Stomach (tissue), 8 donors: ENCODE measurements at regions not wholly inside any gene's neighbourhood (a gene's known extent, or its start where the extent isn't known, plus 50 kb on each side); places are given as distances from the start of the nearest gene placed in this dataset.

Source experiments
- DNase-seq, 2 donors: peaks; one replicate each; pipeline versions ENCODE4 v3.0.0 to v3.0.0-alpha.2; 2013 to 2019
- H3K27ac ChIP-seq, 5 donors: fragments of 200-600 bp in 4 of 5; sonication (generic) in 4 of 5; one replicate each; pipeline ENCODE4 v1.5.1; 2013 to 2019; ENCODE audit warnings: mild to moderate bottlenecking in 1 of 5, moderate library complexity in 1 of 5
- H3K27me3 ChIP-seq, 3 donors: fragments of 200-600 bp; sonication (generic); one replicate each; pipeline ENCODE4 v1.5.1; 2017 to 2019; ENCODE audit warnings: mixed run types in 1 of 3
- H3K36me3 ChIP-seq, 4 donors: fragments of 200-600 bp; sonication (generic); 1 replicate in 3 of 4; 2 replicates in 1 of 4; pipeline ENCODE4 v1.5.1; 2016 to 2019
- H3K4me1 ChIP-seq, 4 donors: fragments of 200-600 bp; sonication (generic); one replicate each; pipeline ENCODE4 v1.5.1; 2016 to 2019
- H3K4me3 ChIP-seq, 4 donors: fragments of 200-600 bp; sonication (generic) in 3 of 4; one replicate each; pipeline ENCODE4 v1.5.1; 2016 to 2019; ENCODE audit warnings: mild to moderate bottlenecking in 1 of 4
- H3K9me3 ChIP-seq, 4 donors: fragments of 200-600 bp; sonication (generic); one replicate each; pipeline ENCODE4 v1.5.1; 2016 to 2019
- EP300 ChIP-seq: sonication (generic); formaldehyde crosslinking; IDR thresholded peaks from one replicate; pipeline ENCODE4 v1.6.1; 2017; ENCODE audit warnings: antibody characterized with exemption
- POLR2A ChIP-seq, 4 donors: fragments of 450-650 bp; IDR thresholded peaks; one replicate each; pipeline ENCODE4 v1.6.1; 2016; ENCODE audit warnings: antibody characterized with exemption in 4 of 4, control low read depth in 2 of 4, mild to moderate bottlenecking in 1 of 4, moderate library complexity in 1 of 4
- POLR2AphosphoS5 ChIP-seq, 3 donors: sonication (generic); formaldehyde crosslinking; IDR thresholded peaks; one replicate each; pipeline ENCODE4 v1.6.1; 2016; ENCODE audit warnings: antibody characterized with exemption in 3 of 3
- WGBS, 5 donors: extraction: QIAGEN DNeasy Blood & Tissue Kit in 3 of 5; methylation state at CpG; one replicate each; pipeline versions ENCODE4 v1.1.5 to v1.1.7; 2013 to 2018; 5-methylcytosine and 5-hydroxymethylcytosine counted together
- intact Hi-C: fragments of 100-400 bp; cut with DNase I; formaldehyde crosslinking; loops from one replicate; pipeline ENCODE4 v1.15.1; 2023; ENCODE audit warnings: low total_unique reads
- TF ChIP-seq, protein P1 (sequence below), 7 experiments: fragments of 450-650 bp in 4 of 7; fragments of 200-600 bp in 3 of 7; sonication (generic) in 3 of 7; IDR thresholded peaks; one replicate each; pipeline ENCODE4 v1.5.1; 2016 to 2019; ENCODE audit warnings: antibody characterized with exemption in 7 of 7, control low read depth in 2 of 7, mild to moderate bottlenecking in 1 of 7
- donor health status: healthy with polysubstance abuse.
- donor health status: Bipolar disorder and iron deficiency.
- donor health status: healthy.

DNA sequence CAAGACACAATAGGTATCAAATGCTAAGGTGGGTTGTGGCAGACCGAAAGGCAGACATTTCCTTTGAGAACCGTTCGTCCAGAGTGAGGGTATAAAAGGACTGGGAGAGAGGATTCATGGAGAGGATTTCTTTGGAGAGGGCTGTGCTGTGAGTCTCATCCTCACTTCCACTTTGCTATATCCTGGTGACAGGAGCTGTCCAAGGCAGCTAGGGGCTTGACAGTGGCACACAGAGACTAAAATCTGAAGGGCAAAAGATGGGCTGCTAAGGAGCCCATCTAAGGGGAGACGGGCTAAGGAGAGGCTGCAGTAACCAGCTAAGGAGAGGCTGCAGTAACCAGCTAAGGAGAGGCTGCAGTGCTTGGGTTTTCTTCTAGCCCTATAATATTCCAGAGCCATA lies 214.0 kb upstream of the ADRA1B start:
- no peaks in the 10 kb centered on the region for H3K9me3 ChIP-seq
- no peaks in the 10 kb centered on the region for H3K36me3 ChIP-seq
- no peak overlapping the region for H3K4me3 ChIP-seq
- 70 to 85% (median 82%) methylated on average over 4 of the region's 4 CpGs for WGBS, 5 donors
- no peak overlapping the region for H3K27ac ChIP-seq
- no peaks in the 10 kb centered on the region for H3K27me3 ChIP-seq
- TF ChIP-seq POLR2AphosphoS5 (IDR thresholded peaks at IDR 0.05) (no peak), EP300 (no peak), POLR2A (IDR thresholded peaks at IDR 0.05) (no peak)
- TF ChIP-seq, protein P1, sequence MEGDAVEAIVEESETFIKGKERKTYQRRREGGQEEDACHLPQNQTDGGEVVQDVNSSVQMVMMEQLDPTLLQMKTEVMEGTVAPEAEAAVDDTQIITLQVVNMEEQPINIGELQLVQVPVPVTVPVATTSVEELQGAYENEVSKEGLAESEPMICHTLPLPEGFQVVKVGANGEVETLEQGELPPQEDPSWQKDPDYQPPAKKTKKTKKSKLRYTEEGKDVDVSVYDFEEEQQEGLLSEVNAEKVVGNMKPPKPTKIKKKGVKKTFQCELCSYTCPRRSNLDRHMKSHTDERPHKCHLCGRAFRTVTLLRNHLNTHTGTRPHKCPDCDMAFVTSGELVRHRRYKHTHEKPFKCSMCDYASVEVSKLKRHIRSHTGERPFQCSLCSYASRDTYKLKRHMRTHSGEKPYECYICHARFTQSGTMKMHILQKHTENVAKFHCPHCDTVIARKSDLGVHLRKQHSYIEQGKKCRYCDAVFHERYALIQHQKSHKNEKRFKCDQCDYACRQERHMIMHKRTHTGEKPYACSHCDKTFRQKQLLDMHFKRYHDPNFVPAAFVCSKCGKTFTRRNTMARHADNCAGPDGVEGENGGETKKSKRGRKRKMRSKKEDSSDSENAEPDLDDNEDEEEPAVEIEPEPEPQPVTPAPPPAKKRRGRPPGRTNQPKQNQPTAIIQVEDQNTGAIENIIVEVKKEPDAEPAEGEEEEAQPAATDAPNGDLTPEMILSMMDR (IDR thresholded peaks at IDR 0.05): no peak
- DNase-seq: no peak
- intact Hi-C loops: no loop called here
- H3K4me1 ChIP-seq: no peaks in the 10 kb centered on the region

DNA sequence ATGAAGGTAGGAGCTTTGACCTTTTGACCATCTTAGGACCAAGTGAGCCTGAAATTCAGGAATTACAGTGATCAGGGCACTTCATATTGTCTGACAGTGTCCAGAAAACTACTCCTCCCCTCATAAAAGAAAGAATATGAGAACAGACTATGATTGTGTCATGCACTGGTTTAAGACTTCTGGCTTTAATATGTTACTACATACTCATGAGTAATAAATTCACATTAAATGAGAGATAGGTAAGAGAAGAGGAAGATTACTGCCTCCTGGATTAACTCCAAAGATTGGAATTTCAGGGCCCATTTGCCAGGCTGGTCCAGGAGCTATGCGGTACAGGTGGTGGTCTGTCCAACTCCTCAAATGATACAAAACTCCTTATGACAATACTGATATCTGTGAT lies 213.5 kb upstream of the ADRA1B start:
- no peaks in the 10 kb centered on the region for H3K27me3 ChIP-seq
- intact Hi-C loops: no loop called here
- no peak overlapping the region for H3K27ac ChIP-seq
- 83 to 95% (median 92%) methylated on average over 1 of the region's 1 CpG for WGBS, 5 donors
- H3K36me3 ChIP-seq: no peaks in the 10 kb centered on the region
- H3K9me3 ChIP-seq: peaks cover 0 to 5% (median 4%) of the 10 kb centered on the region in 4 donors
- DNase-seq: no peak
- H3K4me3 ChIP-seq: no peak overlapping the region
- no peak for TF ChIP-seq EP300
- no peak for TF ChIP-seq POLR2AphosphoS5 (IDR thresholded peaks at IDR 0.05)
- TF ChIP-seq, protein P1 (IDR thresholded peaks at IDR 0.05): no peak
- no peak for TF ChIP-seq POLR2A (IDR thresholded peaks at IDR 0.05)
- no peaks in the 10 kb centered on the region for H3K4me1 ChIP-seq

DNA sequence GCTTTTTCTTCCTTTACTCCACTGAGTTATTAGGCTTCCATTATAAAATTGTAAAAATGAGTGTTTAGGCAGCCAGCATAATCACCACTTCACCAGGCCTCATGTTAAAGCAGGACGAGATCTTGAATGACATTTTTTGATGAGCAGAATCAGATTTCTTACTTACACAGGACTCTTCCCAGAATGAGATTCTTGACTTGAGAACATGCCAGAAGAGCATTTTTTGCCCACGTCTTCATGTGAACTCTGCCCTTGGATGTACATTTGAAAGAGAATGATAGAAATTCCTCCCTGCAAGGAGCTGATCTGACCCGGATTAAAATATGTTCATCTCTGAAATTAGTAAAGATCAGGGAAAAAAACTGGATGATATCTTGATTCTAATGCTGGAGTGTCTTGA lies 212.1 kb upstream of the ADRA1B start:
- Histone ChIP-seq H3K4me1 (no peaks in the 10 kb centered on the region), H3K27ac (no peak overlapping the region), H3K9me3 (peaks cover 0 to 10% (median 7%) of the 10 kb centered on the region in 4 donors), H3K4me3 (no peak overlapping the region), H3K27me3 (no peaks in the 10 kb centered on the region), H3K36me3 (no peaks in the 10 kb centered on the region)
- 48 to 65% (median 60%) methylated on average over 3 of the region's 3 CpGs for WGBS, 5 donors
- no peak for DNase-seq
- TF ChIP-seq POLR2A (IDR thresholded peaks at IDR 0.05): no peak
- no peak for TF ChIP-seq EP300
- TF ChIP-seq, protein P1 (IDR thresholded peaks at IDR 0.05): no peak
- TF ChIP-seq POLR2AphosphoS5 (IDR thresholded peaks at IDR 0.05): no peak
- intact Hi-C loops: no loop called here

DNA sequence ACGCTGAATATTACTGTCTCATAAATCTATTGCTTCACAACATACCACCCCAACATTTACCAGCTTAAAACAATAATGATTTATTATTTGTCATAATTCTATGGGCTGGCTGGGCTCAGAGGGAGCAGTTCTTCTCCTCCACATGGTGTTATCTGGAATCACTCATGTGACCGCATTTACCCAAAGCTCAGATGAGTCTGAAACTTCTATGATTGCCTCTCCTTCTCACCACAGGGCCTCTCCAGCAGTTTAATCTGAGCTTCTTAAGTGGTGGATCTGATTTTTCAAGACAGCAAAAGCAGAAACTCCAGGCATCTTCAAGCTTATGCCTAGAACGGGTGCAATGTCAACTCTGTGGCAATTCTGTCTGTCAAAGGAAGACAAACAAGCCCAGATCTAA lies 210.3 kb upstream of the ADRA1B start:
- Histone ChIP-seq H3K4me3 (no peak overlapping the region), H3K27ac (no peak overlapping the region), H3K27me3 (no peaks in the 10 kb centered on the region), H3K36me3 (no peaks in the 10 kb centered on the region), H3K9me3 (peaks cover 0 to 10% (median 7%) of the 10 kb centered on the region in 4 donors), H3K4me1 (no peaks in the 10 kb centered on the region)
- no peak for DNase-seq
- intact Hi-C loops: no loop called here
- 80 to 88% (median 87%) methylated on average over 3 of the region's 3 CpGs for WGBS, 5 donors
- TF ChIP-seq POLR2A (IDR thresholded peaks at IDR 0.05): no peak
- TF ChIP-seq, protein P1 (IDR thresholded peaks at IDR 0.05): no peak
- TF ChIP-seq EP300: no peak
- no peak for TF ChIP-seq POLR2AphosphoS5 (IDR thresholded peaks at IDR 0.05)
